Neuronal stem cell (in vitro differentiated cells): ENCODE measurements at regions not wholly inside any gene's neighbourhood (a gene's known extent, or its start where the extent isn't known, plus 50 kb on each side); places are given as distances from the start of the nearest gene placed in this dataset.
A peak's percentile ranks its signal among the peaks of the same experiment; 100 is the strongest.

Experiments used
- DNase-seq: peaks from one replicate; pipeline ENCODE4 v3.0.0-alpha.2; 2013; ENCODE audit warnings: low spot score
- H2AFZ ChIP-seq: one replicate; pipeline ENCODE4 v1.6.1; 2013; ENCODE audit warnings: mild to moderate bottlenecking, low read length, inconsistent platforms
- H2AK5ac ChIP-seq: 2 replicates; pipeline ENCODE4 v1.6.1; 2013; ENCODE audit warnings: low read depth, mild to moderate bottlenecking, inconsistent platforms, low read length, moderate library complexity, mixed read lengths
- H2BK120ac ChIP-seq: 2 replicates; pipeline ENCODE4 v1.6.1; 2013; ENCODE audit warnings: low read depth, mild to moderate bottlenecking, inconsistent platforms, low read length, moderate library complexity, mixed read lengths
- H2BK12ac ChIP-seq: one replicate; pipeline ENCODE4 v1.6.1; 2013; ENCODE audit warnings: low read length, inconsistent platforms
- H2BK15ac ChIP-seq: 2 replicates; pipeline ENCODE4 v1.6.1; 2013; ENCODE audit warnings: mild to moderate bottlenecking, low read length, inconsistent platforms, mixed read lengths
- H2BK5ac ChIP-seq: one replicate; pipeline ENCODE4 v1.6.1; 2013; ENCODE audit warnings: inconsistent platforms, mild to moderate bottlenecking, low read length, moderate library complexity
- H3K14ac ChIP-seq: one replicate; pipeline ENCODE4 v1.6.1; 2013; ENCODE audit warnings: low read length, inconsistent platforms
- H3K18ac ChIP-seq: 2 replicates; pipeline ENCODE4 v1.6.1; 2013; ENCODE audit warnings: low read length, inconsistent platforms
- H3K23ac ChIP-seq: 2 replicates; pipeline ENCODE4 v1.6.1; 2013; ENCODE audit warnings: low read depth, mild to moderate bottlenecking, mixed read lengths, low read length, inconsistent platforms; ENCODE audit not compliant: poor library complexity
- H3K27ac ChIP-seq: replicated peaks from 3 replicates; pipeline ENCODE4 v1.5.1; 2013; ENCODE audit warnings: low read length, inconsistent platforms
- H3K27me3 ChIP-seq, 3 experiments: 2 replicates each; pipeline ENCODE4 v1.6.1; 2013; ENCODE audit warnings: low read length in 3 of 3, mild to moderate bottlenecking in 2 of 3, inconsistent platforms in 1 of 3, low read depth in 1 of 3, mixed read lengths in 1 of 3, moderate library complexity in 1 of 3; ENCODE audit not compliant: control insufficient read depth in 3 of 3, insufficient read depth in 3 of 3
- H3K36me3 ChIP-seq, 2 donors: replicated peaks in 1 of 2; 2 replicates each; pipeline ENCODE4 v1.6.1; 2013; ENCODE audit warnings: low read length in 2 of 2; ENCODE audit not compliant: control insufficient read depth in 2 of 2, insufficient read depth in 2 of 2
- H3K4ac ChIP-seq: 2 replicates; pipeline ENCODE4 v1.6.1; 2013; ENCODE audit warnings: inconsistent platforms, mild to moderate bottlenecking, low read length, moderate library complexity
- H3K4me1 ChIP-seq, 2 donors: 1 replicate in 1 of 2; 2 replicates in 1 of 2; pipeline ENCODE4 v1.6.1; 2013; ENCODE audit warnings: low read length in 2 of 2, low read depth in 1 of 2; ENCODE audit not compliant: control insufficient read depth in 2 of 2, insufficient read depth in 1 of 2
- H3K4me2 ChIP-seq: one replicate; pipeline ENCODE4 v1.6.1; 2013; ENCODE audit warnings: mild to moderate bottlenecking, low read length, inconsistent platforms; ENCODE audit not compliant: insufficient read depth, poor library complexity, severe bottlenecking
- H3K4me3 ChIP-seq, 2 donors: 2 replicates each; pipeline ENCODE4 v1.5.1; 2013; ENCODE audit warnings: low read length in 2 of 2, mild to moderate bottlenecking in 2 of 2, inconsistent platforms in 1 of 2, moderate library complexity in 1 of 2
- H3K79me1 ChIP-seq: one replicate; pipeline ENCODE4 v1.6.1; 2013; ENCODE audit warnings: low read depth, mild to moderate bottlenecking, inconsistent platforms, low read length, moderate library complexity
- H3K9ac ChIP-seq: one replicate; pipeline ENCODE4 v1.6.1; 2013; ENCODE audit warnings: mild to moderate bottlenecking, low read depth, low read length, inconsistent platforms; ENCODE audit not compliant: poor library complexity
- H3K9me3 ChIP-seq, 2 donors: replicated peaks in 1 of 2; 2 replicates each; pipeline versions ENCODE3 to v1.6.1; 2013; ENCODE audit warnings: low read length in 2 of 2, mild to moderate bottlenecking in 2 of 2, inconsistent platforms in 1 of 2, low read depth in 1 of 2, mixed read lengths in 1 of 2, moderate library complexity in 1 of 2; ENCODE audit not compliant: control insufficient read depth in 2 of 2, insufficient read depth in 1 of 2
- H4K8ac ChIP-seq: one replicate; pipeline ENCODE4 v1.6.1; 2013; ENCODE audit warnings: low read depth, mild to moderate bottlenecking, inconsistent platforms, low read length, moderate library complexity
- H4K91ac ChIP-seq: one replicate; pipeline ENCODE4 v1.6.1; 2013; ENCODE audit warnings: low read length, low read depth, mild to moderate bottlenecking, inconsistent platforms; ENCODE audit not compliant: poor library complexity
- WGBS, 2 donors: extraction: QIAGEN DNeasy Blood & Tissue Kit; methylation state at CpG; one replicate each; pipeline ENCODE4 v1.1.7; 2013; ENCODE audit warnings: missing lambda C conversion rate in 2 of 2, mixed read lengths in 1 of 2; ENCODE audit not compliant: insufficient read length in 2 of 2, insufficient replicate concordance in 1 of 2; ENCODE audit errors: extremely low coverage in 2 of 2; 5-methylcytosine and 5-hydroxymethylcytosine counted together

GRCh38 chr10:62916141-62916603, 100.0 kb upstream of the EGR2 start:
- Histone ChIP-seq H2AFZ (no peak overlapping the region), H2BK120ac (no peak overlapping the region), H3K9me3 (no peaks in the 10 kb centered on the region), H3K4me3 (no peak overlapping the region), H3K18ac (no peak overlapping the region), H3K4ac (no peak overlapping the region), H3K27me3 (no peaks in the 10 kb centered on the region), H3K4me2 (no peak overlapping the region), H2BK15ac (no peak overlapping the region), H3K36me3 (no peaks in the 10 kb centered on the region), H3K79me1 (no peaks in the 10 kb centered on the region), H3K23ac (no peak overlapping the region), H4K91ac (no peak overlapping the region), H3K9ac (no peak overlapping the region), H2BK5ac (no peak overlapping the region), H3K4me1 (peaks cover 5 to 7% of the 10 kb centered on the region in 2 donors), H3K27ac (no peak overlapping the region), H3K14ac (no peak overlapping the region), H2BK12ac (no peak overlapping the region), H2AK5ac (no peak overlapping the region), H4K8ac (no peak overlapping the region)
- no peak for DNase-seq
- no CpG with 5 or more reads among the region's 1 CpG for WGBS, 2 donors

- Histone ChIP-seq H2BK120ac (no peak overlapping the region), H3K27ac (no peak overlapping the region), H2AFZ (no peak overlapping the region), H3K4me3 (no peak overlapping the region), H3K4ac (no peak overlapping the region), H2AK5ac (no peak overlapping the region), H3K23ac (no peak overlapping the region), H4K8ac (no peak overlapping the region), H3K18ac (no peak overlapping the region), H2BK5ac (no peak overlapping the region), H3K4me1 (peaks cover 7% of the 10 kb centered on the region in 2 donors), H2BK15ac (no peak overlapping the region), H3K14ac (no peak overlapping the region), H3K4me2 (no peak overlapping the region), H3K9me3 (no peaks in the 10 kb centered on the region), H4K91ac (no peak overlapping the region), H3K36me3 (no peaks in the 10 kb centered on the region), H3K79me1 (no peaks in the 10 kb centered on the region), H3K9ac (no peak overlapping the region), H2BK12ac (no peak overlapping the region), H3K27me3 (no peaks in the 10 kb centered on the region)
- no peak for DNase-seq
These were observed 99.0 kb upstream of the EGR2 start for GRCh38 chr10:62915158-62915557.

GRCh38 chr10:62912086-62912485, 95.9 kb upstream of the EGR2 start:
- no peak overlapping the region for H2BK15ac ChIP-seq
- peak overlapping the region; percentile 83 for H2AFZ ChIP-seq
- H2BK12ac ChIP-seq = no peak overlapping the region
- no peak overlapping the region for H3K9ac ChIP-seq
- H3K79me1 ChIP-seq = no peaks in the 10 kb centered on the region
- no peak overlapping the region for H2BK5ac ChIP-seq
- H3K36me3 ChIP-seq = no peaks in the 10 kb centered on the region
- H3K18ac ChIP-seq = no peak overlapping the region
- H2BK120ac ChIP-seq = no peak overlapping the region
- no peak overlapping the region for H3K23ac ChIP-seq
- no peak for DNase-seq
- no peaks in the 10 kb centered on the region for H3K27me3 ChIP-seq
- no peaks in the 10 kb centered on the region for H3K9me3 ChIP-seq
- WGBS, 2 donors = no CpG with 5 or more reads among the region's 3 CpGs
- H3K27ac ChIP-seq = peak overlapping the region; percentile 89
- H3K4me2 ChIP-seq = peak overlapping the region; percentile 21
- peaks cover 7 to 9% of the 10 kb centered on the region in 2 donors for H3K4me1 ChIP-seq
- H3K14ac ChIP-seq = no peak overlapping the region
- H4K91ac ChIP-seq = no peak overlapping the region
- no peak overlapping the region for H4K8ac ChIP-seq
- no peak overlapping the region for H3K4me3 ChIP-seq
- no peak overlapping the region for H2AK5ac ChIP-seq
- H3K4ac ChIP-seq = no peak overlapping the region

- H3K27ac ChIP-seq = peak overlapping the region; percentile 89
- H3K14ac ChIP-seq = no peak overlapping the region
- peak overlapping the region; percentile 38 for H3K4ac ChIP-seq
- H2BK15ac ChIP-seq = peak overlapping the region; percentile 80
- H3K9me3 ChIP-seq = no peaks in the 10 kb centered on the region
- H2AK5ac ChIP-seq = peak overlapping the region; percentile 37
- no peak overlapping the region for H3K9ac ChIP-seq
- no peaks in the 10 kb centered on the region for H3K27me3 ChIP-seq
- no peak overlapping the region for H4K91ac ChIP-seq
- peak; percentile 46 for DNase-seq
- no CpG with 5 or more reads among the region's 11 CpGs for WGBS, 2 donors
- H3K36me3 ChIP-seq = no peaks in the 10 kb centered on the region
- H3K79me1 ChIP-seq = no peaks in the 10 kb centered on the region
- H2AFZ ChIP-seq = peak overlapping the region; percentile 83
- peak overlapping the region; percentile 84 for H3K18ac ChIP-seq
- peak overlapping the region; percentile 78 for H2BK12ac ChIP-seq
- peak overlapping the region; percentile 21 for H3K4me2 ChIP-seq
- no peak overlapping the region for H4K8ac ChIP-seq
- H2BK5ac ChIP-seq = peak overlapping the region; percentile 7
- H3K4me3 ChIP-seq = no peak overlapping the region
- H3K4me1 ChIP-seq = peaks cover 7 to 9% of the 10 kb centered on the region in 2 donors
- H2BK120ac ChIP-seq = peak overlapping the region; percentile 44
- H3K23ac ChIP-seq = no peak overlapping the region
These were observed 95.2 kb upstream of the EGR2 start for GRCh38 chr10:62911210-62911963.
